D721Med (cell line): ENCODE measurements at regions not wholly inside any gene's neighbourhood (a gene's known extent, or its start where the extent isn't known, plus 50 kb on each side); places are given as distances from the start of the nearest gene placed in this dataset.

ENCODE experiments used
- DNase-seq: peaks from one replicate; pipeline ENCODE4 v3.0.0; 2011; ENCODE audit warnings: low spot score; ENCODE audit not compliant: insufficient read length
- FAIRE-seq: peaks from 2 replicates; lab custom pipeline; 2011; peaks lifted over from hg19 to GRCh38; lab: Jason Lieb, UNC
- CTCF ChIP-seq: IDR thresholded peaks from 2 replicates; pipeline ENCODE4 v1.5.1; 2012; ENCODE audit warnings: mild to moderate bottlenecking, control low read depth; ENCODE audit not compliant: insufficient read depth; ENCODE audit errors: missing control alignments

- no peak for FAIRE-seq
- no peak for TF ChIP-seq CTCF
- DNase-seq: no peak
Measured at GRCh38 chr16:79843631-79844043, 243.1 kb upstream of the MAF start.

- FAIRE-seq (no peak), DNase-seq (no peak)
- TF ChIP-seq CTCF: no peak
Measured at GRCh38 chr16:79843145-79843544, 242.6 kb upstream of the MAF start.

GRCh38 chr16:79842197-79842596 is 241.7 kb upstream of the MAF start:
- no peak for FAIRE-seq
- DNase-seq: no peak
- no peak for TF ChIP-seq CTCF

GRCh38 chr16:79839466-79840341 is 239.2 kb upstream of the MAF start:
- DNase-seq (no peak), FAIRE-seq (no peak)
- no peak for TF ChIP-seq CTCF

GRCh38 chr16:79838496-79839259 is 238.1 kb upstream of the MAF start:
- DNase-seq (no peak), FAIRE-seq (no peak)
- TF ChIP-seq CTCF: no peak

GRCh38 chr16:79836144-79836543 is 235.6 kb upstream of the MAF start:
- no peak for TF ChIP-seq CTCF
- DNase-seq (no peak), FAIRE-seq (no peak)

GRCh38 chr16:79835194-79835593 is 234.7 kb upstream of the MAF start:
- DNase-seq: no peak
- TF ChIP-seq CTCF: no peak
- no peak for FAIRE-seq
